ENCODE measurements at regions not wholly inside any gene's neighbourhood (a gene's known extent, or its start where the extent isn't known, plus 50 kb on each side); places are given as distances from the start of the nearest gene placed in this dataset.

DNA sequence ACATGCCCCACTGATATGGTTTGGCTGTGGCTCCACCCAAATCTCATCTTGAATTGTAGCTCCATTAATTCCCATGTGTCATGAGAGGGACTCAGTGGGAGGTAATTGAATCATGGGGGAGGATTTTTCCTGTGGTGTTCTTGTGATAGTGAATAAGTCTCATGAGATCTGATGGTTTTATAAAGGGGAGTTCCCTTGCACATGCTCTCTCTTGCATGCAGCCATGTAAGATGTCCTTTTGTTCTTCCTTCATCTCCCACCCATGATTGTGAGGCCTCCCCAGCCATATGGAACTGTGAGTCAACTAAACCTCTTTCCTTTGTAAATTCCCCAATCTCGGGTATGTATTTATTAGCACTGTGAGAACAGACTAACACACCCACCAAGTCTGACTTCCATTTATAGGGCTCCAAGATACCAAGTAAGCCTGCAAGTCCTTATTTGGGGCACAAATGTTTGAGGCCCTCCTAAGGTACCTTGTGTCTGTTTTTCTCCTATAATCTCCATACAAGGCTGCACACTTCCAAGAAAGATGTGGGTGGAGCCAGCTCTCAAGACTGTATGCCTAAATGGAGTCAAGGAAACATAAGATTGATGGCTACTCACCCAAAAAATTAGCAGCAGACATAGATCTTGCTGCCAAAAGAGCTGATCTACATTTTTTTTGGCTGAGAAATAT lies 364.7 kb downstream of the TXNL1 start:
- DNase-seq, result no peak

DNA sequence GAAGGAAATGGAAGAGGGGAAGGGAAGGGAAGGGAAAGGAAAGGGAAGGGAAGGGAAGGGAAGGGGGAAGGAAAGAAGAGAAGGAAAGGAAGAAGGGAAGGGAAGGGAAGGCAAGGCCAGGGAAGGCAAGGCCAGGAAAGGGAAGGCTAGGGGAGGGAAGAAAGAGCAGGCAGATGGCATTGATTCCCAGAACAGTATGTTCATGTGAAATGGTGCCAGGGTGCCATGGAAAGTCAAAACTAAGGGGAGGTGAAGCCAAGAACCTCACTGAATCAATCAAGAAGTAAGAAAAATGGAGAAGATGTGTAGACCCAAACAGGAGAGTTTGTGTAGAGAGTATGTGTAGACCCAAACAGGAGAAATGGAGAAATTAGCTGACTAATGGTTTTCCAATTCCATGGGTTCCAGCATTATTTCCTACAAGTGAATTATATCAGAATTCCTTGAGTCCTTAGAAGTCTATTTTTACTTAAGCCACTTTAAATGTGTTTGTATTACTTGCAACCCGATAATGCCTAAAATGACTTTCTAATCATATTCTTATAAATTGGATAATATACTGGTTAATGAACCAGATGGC lies 367.6 kb downstream of the TXNL1 start:
- no peak for DNase-seq

DNA sequence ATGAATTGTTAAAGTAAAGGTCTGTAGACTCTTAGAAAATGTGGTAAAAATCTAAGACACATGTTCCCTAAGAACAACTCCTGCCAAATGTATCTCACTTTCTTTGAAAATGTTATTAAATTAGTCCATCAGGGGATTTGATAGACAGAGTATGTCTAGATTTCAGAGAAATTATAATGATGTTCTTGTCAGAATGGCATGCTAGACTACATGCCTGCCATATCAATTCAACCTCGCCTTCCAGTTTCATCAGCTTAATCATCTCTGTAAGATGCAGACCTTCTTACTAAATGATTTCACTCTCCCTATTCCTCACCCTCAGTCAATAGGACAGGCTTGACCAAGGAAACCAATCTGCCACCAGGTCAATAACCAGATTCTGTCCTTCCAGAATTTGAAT lies 368.4 kb downstream of the TXNL1 start:
- no peak for DNase-seq

DNA sequence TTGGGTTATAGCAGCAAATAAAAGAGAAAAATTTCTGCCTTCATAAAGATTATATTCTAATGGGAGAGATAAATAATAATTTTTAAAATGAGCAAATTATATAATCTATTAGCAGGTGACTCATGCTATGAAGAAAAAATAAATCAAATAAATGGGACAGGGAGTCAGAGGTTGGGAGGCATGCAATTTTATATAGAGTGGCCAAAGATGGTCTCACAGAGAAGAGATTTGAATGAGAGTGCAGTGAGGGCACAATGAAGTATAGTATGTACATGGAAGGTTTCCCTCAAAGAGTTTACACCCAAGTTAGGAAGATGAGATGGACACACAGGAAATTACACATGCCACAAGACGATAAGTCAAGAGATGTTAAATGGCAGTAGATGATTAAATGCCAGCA lies 369.4 kb downstream of the TXNL1 start:
- DNase-seq, result no peak

DNA sequence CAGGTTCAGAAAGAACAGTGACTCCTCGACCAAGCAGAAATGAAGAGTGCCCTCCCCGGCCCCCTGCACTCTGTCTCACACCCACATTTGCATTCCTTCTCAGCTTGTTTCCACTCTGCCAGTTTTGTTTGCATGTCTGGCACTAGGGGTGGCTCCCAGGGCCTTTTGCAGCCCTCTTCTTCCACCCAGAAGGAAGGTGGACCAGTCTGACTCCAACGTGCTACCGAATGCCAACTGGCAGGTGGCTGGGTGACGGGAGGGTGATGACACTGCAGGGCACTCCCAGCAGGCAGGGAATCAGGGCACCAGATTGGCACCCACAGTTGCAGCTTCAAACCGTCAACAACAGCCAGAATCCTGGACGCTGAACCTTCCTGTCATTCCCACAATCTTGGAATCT lies 371.1 kb downstream of the TXNL1 start:
- peak; percentile 27 for DNase-seq

DNA sequence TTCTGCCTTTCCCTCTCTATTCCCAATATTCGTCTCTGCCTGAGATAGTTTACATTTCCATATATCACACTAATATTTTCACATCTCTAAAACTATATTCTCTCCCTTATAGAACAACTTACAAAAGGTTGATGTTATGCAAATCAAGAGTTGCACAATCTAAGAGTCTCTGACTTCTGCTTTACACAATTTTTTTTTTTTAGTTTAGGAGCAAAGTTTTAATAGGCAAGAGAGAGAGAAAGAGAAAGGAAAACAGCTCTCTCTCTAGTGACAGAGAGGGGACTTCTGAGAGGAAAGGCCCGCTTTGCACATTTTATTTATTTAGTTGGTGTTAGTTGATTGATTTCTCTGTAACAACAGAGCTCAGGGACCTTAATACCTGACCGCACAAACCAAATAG lies 380.2 kb downstream of the TXNL1 start:
- no peak for DNase-seq

DNA sequence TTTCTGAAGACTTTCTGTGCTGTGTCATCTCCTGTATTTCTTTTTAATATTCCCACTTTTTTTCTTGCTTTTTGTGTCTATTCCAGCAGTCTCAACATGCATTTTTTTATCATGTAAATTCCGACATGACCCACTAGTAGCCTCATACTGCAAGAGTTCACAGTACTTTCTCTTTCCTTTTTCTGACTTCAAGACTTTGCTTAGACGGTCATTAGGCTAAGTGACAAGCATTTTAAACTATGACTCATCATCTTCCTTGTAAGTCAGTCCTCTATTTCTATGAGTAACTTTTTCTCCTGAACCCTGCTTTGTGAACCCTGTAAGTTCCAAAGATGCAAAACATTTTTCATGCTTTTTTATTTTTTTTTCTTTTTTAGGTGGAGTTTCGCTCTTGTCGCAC lies 381.2 kb downstream of the TXNL1 start:
- no peak for DNase-seq

DNA sequence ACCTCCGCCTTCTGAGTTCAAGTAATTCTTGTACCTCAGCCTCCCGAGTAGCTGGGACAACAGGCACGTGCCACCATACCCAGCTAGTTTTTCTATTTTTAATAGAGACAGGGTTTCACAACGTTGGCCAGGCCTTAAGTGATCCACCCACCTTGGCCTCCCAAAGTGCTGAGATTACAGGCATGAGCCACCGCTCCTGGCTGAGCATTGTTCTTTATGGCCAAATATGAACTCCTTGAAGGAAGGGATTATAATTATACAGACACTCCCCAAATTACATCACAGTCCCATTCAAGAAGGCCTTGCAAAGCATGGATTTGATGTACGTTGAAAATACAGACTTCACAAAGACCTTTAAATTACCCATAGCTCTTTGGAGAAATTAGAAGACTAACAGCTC lies 381.7 kb downstream of the TXNL1 start:
- no peak for DNase-seq

DNA sequence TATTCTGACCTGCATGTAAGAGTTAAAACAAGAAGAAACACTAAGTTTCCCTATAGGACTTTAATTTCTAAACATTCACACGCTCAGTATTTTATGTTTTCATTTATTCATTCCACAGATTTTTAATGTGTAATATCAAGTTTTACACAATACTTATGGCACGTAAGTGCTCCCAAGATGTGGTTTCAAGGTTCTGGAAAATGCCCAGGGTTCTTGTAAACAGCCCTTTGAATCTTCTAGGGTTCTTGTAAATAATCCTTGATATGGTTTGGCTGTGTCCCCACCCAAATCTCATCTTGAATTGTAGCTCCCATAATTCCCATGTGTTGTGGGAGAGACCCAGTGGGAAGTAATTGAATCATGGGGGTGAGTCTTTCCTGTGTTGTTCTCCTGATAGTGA lies 383.0 kb downstream of the TXNL1 start:
- no peak for DNase-seq

DNA sequence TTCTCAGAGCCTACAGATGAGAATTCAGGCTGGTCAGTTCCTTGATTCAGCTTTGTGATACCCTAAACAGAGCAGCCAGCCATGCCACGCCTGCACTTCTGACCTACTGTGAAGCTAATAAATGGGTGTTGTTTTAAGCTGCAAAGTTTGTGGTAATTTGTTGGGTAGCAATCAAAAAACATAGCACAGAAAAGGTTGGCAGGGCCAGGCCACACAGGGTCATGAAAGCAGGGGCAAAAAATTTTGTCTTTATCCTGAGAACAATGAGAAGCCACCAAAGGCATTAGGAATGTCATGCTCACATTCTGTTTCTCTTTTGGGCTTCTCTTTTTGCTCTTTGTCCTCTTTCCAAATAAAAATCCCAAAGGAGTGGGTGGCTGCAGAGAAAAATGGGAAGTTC lies 385.9 kb downstream of the TXNL1 start:
- no peak for DNase-seq

DNA sequence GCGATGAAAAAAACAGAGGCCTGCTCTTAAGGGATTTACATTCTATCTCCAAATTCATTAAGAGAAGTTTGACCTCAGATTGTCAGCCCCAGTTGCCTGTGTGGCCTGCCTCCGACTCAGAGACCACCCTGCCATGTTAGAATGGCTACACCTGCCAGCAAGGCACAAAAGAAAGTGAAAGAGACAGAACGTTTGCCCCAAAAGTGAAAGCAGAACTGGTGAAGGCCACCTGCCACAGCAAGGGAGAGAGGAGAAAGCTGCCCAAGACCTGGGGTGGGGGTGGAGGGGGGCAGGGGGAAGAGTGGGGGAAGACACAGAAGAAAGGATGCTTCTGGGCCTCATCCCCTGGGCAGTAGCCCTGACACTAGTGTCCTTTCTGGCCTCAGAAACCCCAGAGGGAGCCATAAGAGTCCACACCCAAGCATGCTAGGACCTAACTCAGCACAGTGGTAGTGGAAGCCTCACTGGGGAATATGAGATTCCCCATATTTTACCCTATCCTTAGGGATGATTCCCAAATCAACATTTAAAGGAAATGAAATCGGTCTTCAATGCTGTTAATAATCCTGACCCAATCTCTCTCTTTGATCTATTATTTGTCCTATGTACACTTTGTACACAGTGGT lies 389.7 kb downstream of the TXNL1 start:
- no peak for DNase-seq

DNA sequence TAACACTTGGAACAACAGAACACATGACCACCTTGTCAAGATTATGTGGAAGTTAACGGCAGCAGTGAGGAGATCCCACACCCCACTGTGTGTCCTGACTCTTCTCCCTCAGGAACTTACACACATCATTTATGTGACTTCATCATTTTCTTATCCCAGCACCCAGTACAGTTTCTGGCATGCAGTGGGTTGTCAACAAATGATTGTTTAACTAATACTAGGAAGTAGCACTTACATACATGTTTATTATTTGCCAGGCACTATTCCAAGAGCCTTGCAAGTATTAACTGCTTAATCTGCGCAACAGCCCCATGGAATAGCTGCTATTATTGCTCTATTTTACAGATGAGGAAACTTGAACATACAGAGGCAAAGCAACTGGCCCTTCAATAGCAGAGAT lies 391.5 kb downstream of the TXNL1 start:
- no peak for DNase-seq

DNA sequence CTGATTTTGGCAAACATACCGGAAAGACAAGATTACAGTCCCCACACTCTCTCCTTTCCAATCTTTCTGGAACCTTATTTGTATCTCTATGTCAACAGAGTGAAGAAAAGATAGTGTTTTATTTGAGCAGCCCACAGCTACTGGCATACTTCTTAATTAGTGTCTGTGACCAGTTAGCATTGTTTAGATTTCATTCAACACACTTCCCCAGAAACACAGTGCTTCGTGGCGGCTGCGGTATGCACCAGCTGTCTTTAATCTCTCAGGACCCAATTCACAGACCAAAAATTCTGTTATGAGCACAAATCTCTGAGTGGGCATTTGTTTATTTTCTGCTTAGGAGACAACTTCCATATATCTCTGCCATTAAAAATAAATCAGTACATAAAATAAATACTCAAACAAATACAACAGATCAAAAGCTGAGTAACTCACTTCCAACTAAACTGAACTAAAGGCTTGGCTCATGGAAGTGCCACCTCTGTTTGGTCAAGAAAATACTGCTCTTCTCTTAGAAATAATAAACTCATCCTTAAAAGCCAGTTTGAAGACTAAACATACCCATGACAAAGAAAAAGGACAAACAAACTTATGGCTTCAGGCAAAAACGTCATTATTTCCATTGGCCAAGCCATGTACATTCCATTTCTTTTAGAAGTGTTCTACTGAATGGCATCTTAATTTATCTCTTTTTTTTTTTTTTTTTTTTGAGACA lies 392.4 kb downstream of the TXNL1 start:
- DNase-seq, result peak; percentile 68

DNA sequence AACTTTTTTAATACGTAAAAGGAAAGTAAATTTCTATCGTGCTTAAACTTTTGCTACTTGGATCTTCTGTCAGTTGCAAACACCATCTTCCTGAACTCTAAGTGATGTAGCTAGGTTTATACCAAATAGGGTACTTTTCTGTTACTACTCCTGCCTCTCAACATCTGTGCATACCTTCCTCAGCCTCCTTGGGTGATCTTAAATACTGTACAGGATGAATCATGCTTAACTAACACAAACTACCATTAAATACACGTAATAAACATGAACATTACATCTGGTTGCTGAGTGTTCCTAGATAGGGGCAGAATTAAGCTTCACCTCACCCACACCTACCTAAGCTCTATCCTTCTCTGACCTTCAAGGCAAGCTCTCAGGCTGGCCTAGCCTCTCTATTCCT lies 398.0 kb downstream of the TXNL1 start:
- no peak for DNase-seq

DNA sequence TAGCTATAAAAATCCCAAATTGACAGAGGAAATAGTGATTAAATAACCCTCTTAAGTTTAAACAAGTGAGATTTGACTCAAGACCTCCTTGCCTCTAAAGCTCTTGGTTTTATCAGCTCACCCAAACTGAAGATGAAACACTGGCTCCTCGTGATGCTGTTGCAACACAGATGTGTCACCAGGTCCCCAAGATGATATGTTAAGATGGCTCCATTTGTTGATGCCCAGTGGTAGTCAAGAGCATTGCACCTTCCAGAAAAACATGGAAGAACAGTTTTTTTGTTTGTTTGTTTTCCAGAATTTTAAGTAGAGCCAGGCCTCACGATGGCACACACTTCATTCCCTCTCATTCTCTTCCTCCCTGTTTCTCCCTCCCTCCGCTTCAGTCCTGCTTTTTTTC lies 399.8 kb downstream of the TXNL1 start:
- DNase-seq, result no peak

DNA sequence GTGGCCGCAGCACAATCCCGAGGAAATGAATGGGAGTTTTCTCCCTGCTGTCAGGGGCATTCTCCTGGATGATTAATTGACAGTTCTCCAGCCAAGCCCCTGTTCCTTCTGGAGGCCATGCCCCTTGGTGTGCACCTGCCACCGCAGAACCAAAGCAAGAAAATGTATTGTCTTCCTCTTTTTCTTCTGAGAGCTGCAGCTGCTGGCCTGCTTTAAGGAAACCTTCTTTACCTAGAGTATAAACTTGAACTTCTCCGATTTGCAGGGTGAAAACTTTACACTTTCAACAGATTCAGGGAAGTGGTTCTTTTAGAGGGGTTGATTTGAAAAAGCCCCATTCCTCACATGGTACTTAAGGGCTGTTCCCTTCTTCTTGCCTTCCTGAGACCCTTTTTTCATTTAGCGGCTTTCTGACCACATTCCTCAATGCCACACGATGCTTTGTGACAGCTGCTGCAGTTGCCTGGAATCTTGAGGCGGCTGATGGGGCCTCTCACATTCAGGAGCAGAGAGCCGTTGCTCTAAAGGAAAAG lies 402.8 kb downstream of the TXNL1 start:
- DNase-seq, result peak; percentile 83

DNA sequence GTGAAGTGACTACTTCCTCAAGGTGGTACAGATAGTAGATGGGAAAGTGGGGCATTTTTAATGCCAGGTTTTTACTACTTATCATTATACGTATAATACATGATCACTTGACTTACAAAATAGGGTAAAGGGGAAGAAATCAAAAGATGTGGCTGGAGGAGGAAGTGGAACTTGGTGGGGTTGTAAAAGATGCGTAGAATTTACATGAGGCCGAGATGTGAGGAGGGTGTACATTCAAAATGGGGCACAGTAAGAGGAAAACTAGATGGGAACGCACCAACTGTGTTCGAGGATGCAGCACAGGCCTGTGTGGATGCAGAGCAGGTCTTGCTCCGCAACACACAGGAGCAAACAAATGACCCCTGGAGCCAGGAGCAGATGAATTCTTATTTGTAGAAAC lies 403.3 kb downstream of the TXNL1 start:
- no peak for DNase-seq

DNA sequence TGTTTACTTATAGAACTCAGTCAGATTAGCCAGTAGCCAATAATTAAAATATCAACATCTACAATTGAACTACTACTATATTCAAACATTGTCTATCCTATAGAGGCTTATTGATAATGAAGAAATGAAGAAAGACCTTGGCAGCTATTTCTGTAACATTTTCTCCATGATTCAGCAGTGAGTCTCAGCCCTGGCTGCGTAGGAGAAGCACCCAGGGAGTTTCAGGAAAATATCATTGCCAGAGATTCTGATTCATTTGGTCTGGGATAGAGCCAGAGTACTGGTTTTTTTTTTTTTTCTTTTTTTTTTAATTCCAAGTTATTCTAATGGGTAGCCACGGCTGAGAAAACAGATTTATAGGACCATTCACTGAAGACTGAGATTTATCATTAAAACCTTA lies 404.8 kb downstream of the TXNL1 start:
- DNase-seq, result no peak

DNA sequence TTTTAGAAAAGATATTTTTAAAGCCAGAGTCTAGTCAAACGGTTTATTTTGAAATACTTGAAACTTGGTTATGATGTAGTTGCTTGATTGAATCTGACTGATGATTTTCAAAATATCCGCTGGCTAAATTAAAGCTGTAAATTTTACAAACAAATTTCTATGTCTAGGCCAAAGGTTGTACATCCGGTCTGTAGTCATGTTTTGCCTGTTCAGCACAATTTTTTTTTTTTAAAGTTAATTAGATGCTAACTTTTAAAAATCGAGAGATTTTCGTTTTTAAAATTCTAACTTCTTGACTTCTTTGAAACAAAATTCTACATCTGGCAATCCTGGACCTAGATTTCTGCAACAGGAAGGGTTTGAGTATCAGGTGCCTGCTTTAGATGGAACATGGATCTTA lies 412.4 kb downstream of the TXNL1 start:
- no peak for DNase-seq

DNA sequence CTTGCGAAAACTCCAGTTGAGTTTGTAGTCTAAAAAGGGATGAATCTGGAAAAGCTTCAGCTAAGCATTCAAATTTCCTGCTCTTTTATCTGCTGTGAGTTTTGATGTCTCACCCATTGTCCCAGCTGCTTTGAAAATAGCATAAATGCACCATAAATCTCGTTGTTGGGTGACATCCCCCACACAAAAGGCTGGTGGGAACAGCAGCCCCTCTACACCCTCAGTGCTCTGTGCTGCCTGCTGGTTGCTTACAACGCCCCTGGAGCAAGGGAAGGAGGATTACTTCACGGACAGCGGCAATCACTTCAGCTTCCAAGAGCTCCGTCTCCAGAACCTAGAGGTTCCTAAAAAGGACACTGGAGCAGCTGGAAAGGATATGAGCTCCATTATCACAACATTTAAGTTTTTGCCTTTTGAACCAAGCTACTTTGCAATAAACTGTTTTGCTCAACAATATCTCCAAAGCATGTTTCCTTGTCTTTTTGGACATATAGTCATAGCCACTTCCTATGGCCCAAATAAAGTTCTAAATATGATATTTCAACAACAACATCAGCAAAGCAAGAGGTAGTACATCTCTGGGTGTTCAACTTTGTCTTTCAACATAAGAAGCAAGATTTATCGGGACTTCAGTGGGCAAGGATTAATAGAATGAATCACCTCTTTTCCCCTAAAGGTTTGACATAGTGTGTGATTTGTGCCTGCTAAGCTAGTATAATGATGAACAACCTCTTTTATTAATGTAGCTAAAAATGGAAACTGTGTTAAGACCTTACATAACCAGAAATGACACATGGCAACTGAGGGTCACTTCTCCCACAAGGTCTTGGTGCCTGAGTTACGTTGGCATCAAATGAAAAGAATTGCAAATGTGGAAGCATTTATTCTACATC lies 413.5 kb downstream of the TXNL1 start:
- DNase-seq, result no peak

DNA sequence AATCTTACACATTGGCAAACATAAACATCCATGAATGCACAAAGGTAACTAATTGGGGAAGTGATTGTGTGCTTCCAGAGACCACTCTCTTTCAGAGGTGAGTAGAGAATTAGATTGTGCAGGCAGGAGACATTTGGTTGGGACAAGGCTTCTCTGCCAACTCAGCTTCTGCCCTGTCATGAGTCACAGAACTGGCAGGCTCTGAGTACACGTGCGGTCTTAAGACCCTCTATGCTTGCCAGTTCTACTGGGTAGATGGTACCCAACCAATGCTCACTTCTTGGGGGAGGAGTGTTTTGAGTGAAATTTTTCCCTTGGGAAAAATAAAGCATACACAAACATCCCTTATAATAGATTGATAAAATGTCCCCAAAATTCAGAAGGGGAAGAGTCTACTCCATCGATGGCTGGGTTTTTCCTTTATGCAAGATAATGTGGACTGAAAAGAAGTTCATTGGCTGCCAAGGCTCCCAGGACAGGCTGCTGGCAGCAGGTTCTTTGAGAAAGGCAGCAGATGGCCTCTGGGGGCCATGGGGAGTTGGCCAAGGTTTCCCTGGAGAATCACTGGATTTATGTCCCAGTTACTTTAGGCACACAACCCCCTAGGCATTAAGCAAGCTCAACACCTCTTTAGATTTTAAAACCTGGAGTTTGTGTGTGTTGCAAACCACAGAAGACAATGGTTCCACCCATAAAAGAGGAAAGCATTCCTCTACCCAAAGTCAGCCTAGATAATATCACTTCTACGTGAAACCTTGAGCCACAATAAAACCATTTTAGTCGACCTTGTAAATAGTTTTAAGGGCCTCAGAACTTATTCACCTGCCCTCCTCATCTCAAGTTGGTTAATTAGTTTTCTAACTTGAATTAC lies 417.0 kb downstream of the TXNL1 start:
- DNase-seq, result no peak
